ENCODE measurements at regions not wholly inside any gene's neighbourhood (a gene's known extent, or its start where the extent isn't known, plus 50 kb on each side); places are given as distances from the start of the nearest gene placed in this dataset.
A peak's percentile ranks its signal among the peaks of the same experiment; 100 is the strongest.

DNA sequence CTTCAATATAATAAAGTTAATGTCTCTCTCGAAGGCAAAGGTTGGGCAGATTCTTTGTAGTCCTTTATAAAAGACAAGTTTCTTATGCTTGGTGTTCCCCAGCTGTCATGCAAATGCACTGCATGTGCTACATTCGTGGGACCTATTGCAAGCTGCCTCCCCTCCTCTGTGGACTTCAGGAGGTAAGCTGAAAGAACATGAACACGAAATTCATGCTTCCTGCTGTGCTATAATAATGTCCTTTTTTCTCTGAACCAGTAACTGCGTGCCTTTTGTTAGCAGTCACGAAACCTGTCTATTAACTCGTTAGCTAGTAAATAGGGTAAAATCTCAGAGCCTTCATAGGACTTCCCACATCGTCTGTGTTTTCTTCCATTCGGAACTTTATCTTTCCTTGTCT lies 363.5 kb downstream of the CDH9 start:
- in situ Hi-C loops (cut with HindIII; ENCODE audit: low pct_unique_long_range_greater_than_20kb, low sequenced_read_pairs), result no loop called here
- ATAC-seq, result peak; percentile 17; the same call in 1 of the 2 replicates
- Histone ChIP-seq H3K4me1 (ENCODE audit: control insufficient read depth, insufficient read depth, low read length) (peaks cover 9% of the 10 kb centered on the region), H3K36me3 (ENCODE audit: control insufficient read depth, insufficient read depth, low read length) (no peaks in the 10 kb centered on the region), H3K9me3 (ENCODE audit: control insufficient read depth, insufficient read depth, low read depth, low read length) (no peaks in the 10 kb centered on the region), H3K4me3 (ENCODE audit: low read depth in 2 of 2, low read length in 2 of 2) (peak overlapping the region in 1 of 2 experiments; percentile 5; a peak in 1 of 4 replicates), H3K27me3 (ENCODE audit: control insufficient read depth, insufficient read depth, low read length) (no peaks in the 10 kb centered on the region), H3K27ac (ENCODE audit: low read length) (peak overlapping the region; percentile 44; the same call in 1 of the 2 replicates)
- no peak for DNase-seq (ENCODE audit: low read depth, low spot score)
- no TSS peak for BruUV-seq (replicated peaks)
- ChIA-PET CTCF (no interaction called here), POLR2A (no interaction called here)
- intact Hi-C loops (cut with micrococcal nuclease; ENCODE audit: unreplicated experiment), result no loop called here
- no peak for TF ChIP-seq SIN3A (IDR thresholded peaks at IDR 0.05; ENCODE audit: borderline replicate concordance, insufficient read depth, low read depth, low read length)
- TF ChIP-seq POLR2AphosphoS5 (IDR thresholded peaks at IDR 0.05; ENCODE audit: low read depth, low read length), result no peak
- TF ChIP-seq, protein P1, sequence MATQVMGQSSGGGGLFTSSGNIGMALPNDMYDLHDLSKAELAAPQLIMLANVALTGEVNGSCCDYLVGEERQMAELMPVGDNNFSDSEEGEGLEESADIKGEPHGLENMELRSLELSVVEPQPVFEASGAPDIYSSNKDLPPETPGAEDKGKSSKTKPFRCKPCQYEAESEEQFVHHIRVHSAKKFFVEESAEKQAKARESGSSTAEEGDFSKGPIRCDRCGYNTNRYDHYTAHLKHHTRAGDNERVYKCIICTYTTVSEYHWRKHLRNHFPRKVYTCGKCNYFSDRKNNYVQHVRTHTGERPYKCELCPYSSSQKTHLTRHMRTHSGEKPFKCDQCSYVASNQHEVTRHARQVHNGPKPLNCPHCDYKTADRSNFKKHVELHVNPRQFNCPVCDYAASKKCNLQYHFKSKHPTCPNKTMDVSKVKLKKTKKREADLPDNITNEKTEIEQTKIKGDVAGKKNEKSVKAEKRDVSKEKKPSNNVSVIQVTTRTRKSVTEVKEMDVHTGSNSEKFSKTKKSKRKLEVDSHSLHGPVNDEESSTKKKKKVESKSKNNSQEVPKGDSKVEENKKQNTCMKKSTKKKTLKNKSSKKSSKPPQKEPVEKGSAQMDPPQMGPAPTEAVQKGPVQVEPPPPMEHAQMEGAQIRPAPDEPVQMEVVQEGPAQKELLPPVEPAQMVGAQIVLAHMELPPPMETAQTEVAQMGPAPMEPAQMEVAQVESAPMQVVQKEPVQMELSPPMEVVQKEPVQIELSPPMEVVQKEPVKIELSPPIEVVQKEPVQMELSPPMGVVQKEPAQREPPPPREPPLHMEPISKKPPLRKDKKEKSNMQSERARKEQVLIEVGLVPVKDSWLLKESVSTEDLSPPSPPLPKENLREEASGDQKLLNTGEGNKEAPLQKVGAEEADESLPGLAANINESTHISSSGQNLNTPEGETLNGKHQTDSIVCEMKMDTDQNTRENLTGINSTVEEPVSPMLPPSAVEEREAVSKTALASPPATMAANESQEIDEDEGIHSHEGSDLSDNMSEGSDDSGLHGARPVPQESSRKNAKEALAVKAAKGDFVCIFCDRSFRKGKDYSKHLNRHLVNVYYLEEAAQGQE (IDR thresholded peaks at IDR 0.05; ENCODE audit: insufficient read depth in 1 of 2, low read depth in 2 of 2, low read length in 1 of 2), result no peak
- TF ChIP-seq, protein P2, sequence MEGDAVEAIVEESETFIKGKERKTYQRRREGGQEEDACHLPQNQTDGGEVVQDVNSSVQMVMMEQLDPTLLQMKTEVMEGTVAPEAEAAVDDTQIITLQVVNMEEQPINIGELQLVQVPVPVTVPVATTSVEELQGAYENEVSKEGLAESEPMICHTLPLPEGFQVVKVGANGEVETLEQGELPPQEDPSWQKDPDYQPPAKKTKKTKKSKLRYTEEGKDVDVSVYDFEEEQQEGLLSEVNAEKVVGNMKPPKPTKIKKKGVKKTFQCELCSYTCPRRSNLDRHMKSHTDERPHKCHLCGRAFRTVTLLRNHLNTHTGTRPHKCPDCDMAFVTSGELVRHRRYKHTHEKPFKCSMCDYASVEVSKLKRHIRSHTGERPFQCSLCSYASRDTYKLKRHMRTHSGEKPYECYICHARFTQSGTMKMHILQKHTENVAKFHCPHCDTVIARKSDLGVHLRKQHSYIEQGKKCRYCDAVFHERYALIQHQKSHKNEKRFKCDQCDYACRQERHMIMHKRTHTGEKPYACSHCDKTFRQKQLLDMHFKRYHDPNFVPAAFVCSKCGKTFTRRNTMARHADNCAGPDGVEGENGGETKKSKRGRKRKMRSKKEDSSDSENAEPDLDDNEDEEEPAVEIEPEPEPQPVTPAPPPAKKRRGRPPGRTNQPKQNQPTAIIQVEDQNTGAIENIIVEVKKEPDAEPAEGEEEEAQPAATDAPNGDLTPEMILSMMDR (IDR thresholded peaks at IDR 0.05), result no peak
- TF ChIP-seq TCF7L2 (IDR thresholded peaks at IDR 0.05; ENCODE audit: low read depth, low read length), result no peak

DNA sequence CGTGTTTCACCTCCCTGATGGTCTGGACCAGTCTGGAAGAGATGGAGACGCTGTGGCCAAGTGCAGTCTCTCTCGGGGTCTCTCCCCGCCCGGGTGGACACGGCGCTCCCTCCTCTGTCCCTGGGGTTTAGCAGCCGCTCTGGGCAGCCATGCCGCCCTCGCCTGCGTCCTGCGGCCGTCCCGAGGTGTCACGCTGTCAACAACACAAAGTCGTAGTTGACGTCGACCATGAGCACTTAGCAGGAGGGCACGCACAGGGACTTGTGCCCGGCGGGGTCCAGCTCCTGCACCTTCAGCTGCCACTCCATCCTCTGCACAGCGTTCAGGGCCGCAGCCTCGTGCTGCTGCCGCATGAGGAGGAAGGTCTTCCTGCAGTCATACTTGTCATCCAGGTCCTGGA lies 368.9 kb downstream of the CDH9 start:
- Histone ChIP-seq H3K4me3 (ENCODE audit: low read depth in 2 of 2, low read length in 2 of 2) (no peak overlapping the region), H3K9me3 (ENCODE audit: control insufficient read depth, insufficient read depth, low read depth, low read length) (no peaks in the 10 kb centered on the region), H3K4me1 (ENCODE audit: control insufficient read depth, insufficient read depth, low read length) (peaks cover 3% of the 10 kb centered on the region; the same call in 1 of the 2 replicates), H3K27ac (ENCODE audit: low read length) (no peak overlapping the region), H3K36me3 (ENCODE audit: control insufficient read depth, insufficient read depth, low read length) (no peaks in the 10 kb centered on the region), H3K27me3 (ENCODE audit: control insufficient read depth, insufficient read depth, low read length) (no peaks in the 10 kb centered on the region)
- in situ Hi-C loops (cut with HindIII; ENCODE audit: low pct_unique_long_range_greater_than_20kb, low sequenced_read_pairs), result no loop called here
- TF ChIP-seq TCF7L2 (IDR thresholded peaks at IDR 0.05; ENCODE audit: low read depth, low read length) (no peak), SIN3A (IDR thresholded peaks at IDR 0.05; ENCODE audit: borderline replicate concordance, insufficient read depth, low read depth, low read length) (no peak), POLR2AphosphoS5 (IDR thresholded peaks at IDR 0.05; ENCODE audit: low read depth, low read length) (no peak)
- TF ChIP-seq, protein P1 (IDR thresholded peaks at IDR 0.05; ENCODE audit: insufficient read depth in 1 of 2, low read depth in 2 of 2, low read length in 1 of 2), result no peak
- TF ChIP-seq, protein P2 (IDR thresholded peaks at IDR 0.05), result no peak
- DNase-seq (ENCODE audit: low read depth, low spot score), result no peak
- CTCF ChIA-PET, result no interaction called here
- POLR2A ChIA-PET, result no interaction called here
- intact Hi-C loops (cut with micrococcal nuclease; ENCODE audit: unreplicated experiment), result no loop called here
- no TSS peak for BruUV-seq (replicated peaks)
- no peak for ATAC-seq
